Colonic mucosa (tissue), 4 donors: ENCODE measurements at regions not wholly inside any gene's neighbourhood (a gene's known extent, or its start where the extent isn't known, plus 50 kb on each side); places are given as distances from the start of the nearest gene placed in this dataset.

ENCODE experiments used
- DNase-seq: peaks from one replicate; pipeline ENCODE4 v3.0.0-alpha.2; 2020
- H3K27ac ChIP-seq: fragments of 200-600 bp; one replicate; pipeline ENCODE4 v1.8.0; 2021
- H3K27me3 ChIP-seq: fragments of 200-600 bp; one replicate; pipeline ENCODE4 v1.8.0; 2021
- H3K36me3 ChIP-seq: fragments of 200-600 bp; one replicate; pipeline ENCODE4 v1.8.0; 2021
- H3K4me1 ChIP-seq: fragments of 200-600 bp; one replicate; pipeline ENCODE4 v1.8.0; 2021; ENCODE audit warnings: mild to moderate bottlenecking
- H3K4me3 ChIP-seq: fragments of 200-600 bp; one replicate; pipeline ENCODE4 v1.8.0; 2021
- H3K9ac ChIP-seq, 2 donors: one replicate each; pipeline ENCODE4 v1.7.0; 2013; ENCODE audit warnings: control low read depth in 2 of 2, low read depth in 2 of 2, low read length in 2 of 2
- H3K9me3 ChIP-seq: fragments of 200-600 bp; one replicate; pipeline ENCODE4 v1.8.0; 2021
- intact Hi-C: fragments of 100-400 bp; cut with DNase I; formaldehyde crosslinking; loops from one replicate; pipeline ENCODE4 v1.14.1; 2022
- TF ChIP-seq, protein P1 (sequence below): fragments of 200-600 bp; IDR thresholded peaks from one replicate; pipeline ENCODE4 v1.8.0; 2022; ENCODE audit warnings: antibody characterized with exemption, mild to moderate bottlenecking
- donor health status: healthy.
- donor health status: DM: no; HTN: no; CAD: no.
- donor health status: DM: no; HTN: no; CAD: no.

DNA sequence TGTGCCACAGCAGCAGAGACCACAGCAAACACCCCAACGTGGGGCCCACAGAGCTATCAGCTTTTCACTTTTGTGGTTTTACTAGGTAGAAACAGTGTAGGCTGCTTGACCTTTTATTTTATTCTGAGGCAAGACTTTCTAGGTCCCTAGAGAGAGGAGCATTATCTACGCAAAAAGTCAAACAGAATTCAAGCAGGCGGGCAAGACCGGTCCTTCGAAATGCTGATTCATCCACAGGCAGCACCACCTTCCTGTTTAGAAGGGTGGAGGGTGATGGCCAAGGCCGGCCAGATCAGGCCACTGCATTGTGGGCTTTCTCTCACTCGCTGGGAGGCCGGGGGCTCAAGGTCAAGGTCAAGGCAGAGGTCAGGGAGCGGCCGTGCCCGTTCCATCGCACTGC lies 573.0 kb downstream of the GALR1 start:
- H3K27ac ChIP-seq: no peak overlapping the region
- H3K4me3 ChIP-seq: no peak overlapping the region
- H3K9ac ChIP-seq: no peak overlapping the region
- TF ChIP-seq, protein P1, sequence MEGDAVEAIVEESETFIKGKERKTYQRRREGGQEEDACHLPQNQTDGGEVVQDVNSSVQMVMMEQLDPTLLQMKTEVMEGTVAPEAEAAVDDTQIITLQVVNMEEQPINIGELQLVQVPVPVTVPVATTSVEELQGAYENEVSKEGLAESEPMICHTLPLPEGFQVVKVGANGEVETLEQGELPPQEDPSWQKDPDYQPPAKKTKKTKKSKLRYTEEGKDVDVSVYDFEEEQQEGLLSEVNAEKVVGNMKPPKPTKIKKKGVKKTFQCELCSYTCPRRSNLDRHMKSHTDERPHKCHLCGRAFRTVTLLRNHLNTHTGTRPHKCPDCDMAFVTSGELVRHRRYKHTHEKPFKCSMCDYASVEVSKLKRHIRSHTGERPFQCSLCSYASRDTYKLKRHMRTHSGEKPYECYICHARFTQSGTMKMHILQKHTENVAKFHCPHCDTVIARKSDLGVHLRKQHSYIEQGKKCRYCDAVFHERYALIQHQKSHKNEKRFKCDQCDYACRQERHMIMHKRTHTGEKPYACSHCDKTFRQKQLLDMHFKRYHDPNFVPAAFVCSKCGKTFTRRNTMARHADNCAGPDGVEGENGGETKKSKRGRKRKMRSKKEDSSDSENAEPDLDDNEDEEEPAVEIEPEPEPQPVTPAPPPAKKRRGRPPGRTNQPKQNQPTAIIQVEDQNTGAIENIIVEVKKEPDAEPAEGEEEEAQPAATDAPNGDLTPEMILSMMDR: no peak
- intact Hi-C loops: no loop called here
- no peak for DNase-seq
- H3K9me3 ChIP-seq: no peaks in the 10 kb centered on the region
- H3K36me3 ChIP-seq: no peaks in the 10 kb centered on the region
- H3K4me1 ChIP-seq: no peaks in the 10 kb centered on the region
- H3K27me3 ChIP-seq: no peaks in the 10 kb centered on the region

DNA sequence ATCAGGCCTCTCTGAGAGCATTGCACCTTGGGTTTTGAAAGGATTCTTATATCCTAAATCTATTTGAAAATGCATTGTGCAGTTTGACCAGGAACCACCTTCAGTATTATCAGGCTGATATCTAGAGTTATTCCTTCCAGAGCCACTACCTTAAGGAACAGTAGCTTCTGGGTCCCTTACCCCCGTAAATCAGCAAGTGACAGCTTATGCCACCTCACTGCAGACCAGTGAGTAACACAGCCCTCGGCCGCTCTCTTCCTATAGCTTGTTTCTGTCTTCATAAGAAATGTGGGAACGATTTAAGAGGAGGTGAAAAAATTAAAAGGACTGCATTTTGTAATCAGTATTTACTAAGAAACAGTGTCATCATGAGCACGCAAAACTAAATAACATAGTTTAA lies 584.2 kb downstream of the GALR1 start:
- intact Hi-C loops: no loop called here
- H3K4me3 ChIP-seq: no peak overlapping the region

DNA sequence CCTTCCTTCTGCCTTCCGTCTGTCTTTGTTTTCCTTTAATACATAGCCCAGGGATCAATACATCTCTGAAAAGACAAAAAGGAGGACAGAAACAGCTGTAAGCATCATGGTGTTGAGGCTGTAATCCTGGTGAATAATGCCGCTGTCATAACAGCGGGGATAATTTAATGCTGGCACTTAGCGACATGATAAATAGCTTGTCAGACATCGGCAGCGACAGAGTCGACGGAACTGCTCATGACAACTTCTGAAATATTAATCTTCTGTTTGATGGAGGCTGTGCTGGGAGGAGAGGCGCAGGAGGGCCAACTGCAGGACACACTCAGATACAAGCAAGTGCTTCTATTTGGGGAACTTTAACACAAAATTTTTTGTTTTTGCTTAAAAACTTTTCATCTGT lies 602.2 kb downstream of the GALR1 start:
- intact Hi-C loops: no loop called here
- no peak for DNase-seq
- Histone ChIP-seq H3K36me3 (no peaks in the 10 kb centered on the region), H3K4me3 (no peak overlapping the region), H3K27me3 (no peaks in the 10 kb centered on the region), H3K4me1 (no peaks in the 10 kb centered on the region), H3K27ac (no peak overlapping the region), H3K9me3 (no peaks in the 10 kb centered on the region), H3K9ac (no peak overlapping the region)
- TF ChIP-seq, protein P1: no peak

More for the DNA sequence above, 584.2 kb downstream of the GALR1 start:
- H3K27me3 ChIP-seq: no peaks in the 10 kb centered on the region
- H3K36me3 ChIP-seq: no peaks in the 10 kb centered on the region
- no peaks in the 10 kb centered on the region for H3K9me3 ChIP-seq
- DNase-seq: no peak
- H3K9ac ChIP-seq: no peak overlapping the region
- no peak overlapping the region for H3K27ac ChIP-seq
- TF ChIP-seq, protein P1: no peak
- no peaks in the 10 kb centered on the region for H3K4me1 ChIP-seq

DNA sequence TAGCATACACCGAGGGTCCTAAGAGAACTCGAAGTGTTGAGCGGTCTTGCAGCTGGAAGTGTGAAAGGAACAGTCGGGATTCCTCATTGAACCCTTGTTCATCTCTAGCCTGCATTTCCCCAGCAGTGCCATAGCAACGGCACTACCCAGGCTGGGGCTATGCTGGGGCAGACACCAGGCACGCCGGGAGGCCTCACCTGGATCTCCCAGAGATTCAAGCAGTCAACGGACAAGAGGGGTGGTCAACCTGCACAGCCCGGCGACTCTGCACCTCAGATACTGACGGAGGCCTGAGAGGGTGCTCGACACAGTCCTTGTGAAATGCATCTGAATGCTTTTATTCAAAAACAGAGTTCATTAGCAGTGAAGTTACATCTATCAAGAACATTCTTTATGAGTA lies 604.2 kb downstream of the GALR1 start:
- H3K9ac ChIP-seq: no peak overlapping the region
- H3K9me3 ChIP-seq: no peaks in the 10 kb centered on the region
- intact Hi-C loops: no loop called here
- no peak for DNase-seq
- TF ChIP-seq, protein P1: no peak
- no peaks in the 10 kb centered on the region for H3K4me1 ChIP-seq
- H3K4me3 ChIP-seq: no peak overlapping the region
- H3K27ac ChIP-seq: no peak overlapping the region
- H3K36me3 ChIP-seq: no peaks in the 10 kb centered on the region
- no peaks in the 10 kb centered on the region for H3K27me3 ChIP-seq

DNA sequence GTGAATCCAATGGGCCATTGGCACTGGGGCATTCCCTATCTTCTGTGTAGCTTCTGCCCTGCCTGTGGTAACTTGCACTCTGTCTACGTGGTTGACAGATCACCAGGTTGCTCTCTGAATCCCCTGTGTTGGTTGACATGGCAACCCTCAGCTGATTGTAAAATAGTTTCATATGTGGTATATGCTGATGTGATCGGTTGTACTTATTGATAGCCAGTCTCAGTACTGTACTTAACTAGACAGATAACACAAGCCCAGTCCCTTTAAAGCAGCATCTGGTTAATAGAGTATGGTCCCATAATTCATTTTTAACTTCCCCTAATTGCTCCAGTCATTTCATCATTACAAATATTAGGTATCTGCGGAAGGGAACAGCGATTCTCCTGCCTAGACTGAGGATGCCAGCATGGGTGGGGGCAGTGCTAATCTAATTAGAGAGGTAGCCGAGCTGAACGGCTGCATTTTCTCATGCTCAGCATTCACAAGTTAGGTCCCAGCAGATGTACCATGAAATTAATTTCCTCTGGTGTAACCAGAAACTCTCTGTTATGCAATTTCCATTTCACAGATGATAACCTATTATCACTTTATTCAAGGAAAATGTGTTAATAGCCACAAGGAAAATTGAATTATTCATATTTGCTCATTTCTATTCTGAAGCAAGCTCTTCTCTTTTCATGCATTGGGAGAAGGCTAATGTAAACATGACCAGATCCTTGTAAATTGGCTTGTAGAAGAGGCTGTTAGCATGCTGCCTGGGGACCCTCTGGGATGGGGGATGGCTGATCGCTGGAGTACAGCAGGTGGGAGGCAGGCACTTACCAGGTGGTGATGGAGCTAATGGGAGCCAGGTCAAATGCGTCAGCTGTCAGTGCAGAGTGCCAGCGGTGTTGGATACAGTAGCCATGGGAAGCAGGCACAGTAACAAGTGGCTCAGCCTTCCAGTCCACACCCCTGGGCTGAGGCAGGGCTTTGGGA lies 608.3 kb downstream of the GALR1 start:
- DNase-seq: no peak
- Histone ChIP-seq H3K4me3 (no peak overlapping the region), H3K36me3 (no peaks in the 10 kb centered on the region), H3K27ac (no peak overlapping the region), H3K4me1 (no peaks in the 10 kb centered on the region), H3K27me3 (no peaks in the 10 kb centered on the region), H3K9ac (no peak overlapping the region), H3K9me3 (no peaks in the 10 kb centered on the region)
- intact Hi-C loops: no loop called here
- TF ChIP-seq, protein P1: no peak
